H1 (cell line): ENCODE measurements at regions not wholly inside any gene's neighbourhood (a gene's known extent, or its start where the extent isn't known, plus 50 kb on each side); places are given as distances from the start of the nearest gene placed in this dataset.

Experiments
- CTCF ChIA-PET: fragments of 300-600 bp; sonication (Branson Sonifier 250); formaldehyde crosslinking; loops from one replicate; lab custom pipeline; 2021; ENCODE audit not compliant: partially characterized antibody; lab: Charles Lee
- POLR2A ChIA-PET: fragments of 300-600 bp; sonication (Branson Sonifier 250); formaldehyde crosslinking; loops from one replicate; lab custom pipeline; 2021; ENCODE audit warnings: inconsistent platforms; ENCODE audit not compliant: partially characterized antibody; lab: Charles Lee
- DNase-seq, 2 experiments: peaks; one replicate each; pipeline versions ENCODE4 v3.0.0 to v3.0.0-alpha.2; 2010 to 2022; ENCODE audit warnings: low spot score in 2 of 2, low read depth in 1 of 2, mixed read lengths in 1 of 2
- FAIRE-seq: peaks from 2 replicates; lab custom pipeline; 2011; peaks lifted over from hg19 to GRCh38; lab: Jason Lieb, UNC
- H2AFZ ChIP-seq: 2 replicates; pipeline ENCODE4 v1.8.1; 2012; ENCODE audit warnings: low read length, inconsistent platforms
- H2AK5ac ChIP-seq: 2 replicates; pipeline ENCODE4 v1.6.1; 2013; ENCODE audit warnings: low read depth, low read length
- H2BK120ac ChIP-seq: replicated peaks from 2 replicates; pipeline ENCODE3; 2013; ENCODE audit warnings: low read depth, low read length, inconsistent platforms
- H2BK12ac ChIP-seq: 2 replicates; pipeline ENCODE4 v1.6.1; 2013; ENCODE audit warnings: low read depth, low read length
- H2BK15ac ChIP-seq: 2 replicates; pipeline ENCODE4 v1.6.1; 2013; ENCODE audit warnings: low read length
- H2BK20ac ChIP-seq: 2 replicates; pipeline ENCODE4 v1.6.1; 2013; ENCODE audit warnings: low read length
- H2BK5ac ChIP-seq: 2 replicates; pipeline ENCODE4 v1.6.1; 2013; ENCODE audit warnings: low read depth, low read length
- H3K14ac ChIP-seq: 2 replicates; pipeline ENCODE4 v1.6.1; 2013; ENCODE audit warnings: inconsistent platforms; ENCODE audit not compliant: insufficient read length
- H3K18ac ChIP-seq: 2 replicates; pipeline ENCODE4 v1.6.1; 2013; ENCODE audit warnings: low read length; ENCODE audit errors: extremely low read depth
- H3K23ac ChIP-seq: 2 replicates; pipeline ENCODE4 v1.6.1; 2013; ENCODE audit warnings: inconsistent platforms; ENCODE audit not compliant: insufficient read length
- H3K23me2 ChIP-seq: 2 replicates; pipeline ENCODE4 v1.6.1; 2013; ENCODE audit warnings: low read depth, low read length
- H3K27ac ChIP-seq: 2 replicates; pipeline ENCODE4 v1.6.1; 2011; ENCODE audit warnings: low read depth, low read length, inconsistent platforms
- H3K27me3 ChIP-seq, 4 experiments: replicated peaks in 1 of 4; 1 replicate in 1 of 4; 2 replicates in 3 of 4; pipeline versions ENCODE4 v1.6.1 to v1.8.1; 2011 to 2013; ENCODE audit warnings: low read length in 3 of 4, mild to moderate bottlenecking in 3 of 4, inconsistent platforms in 2 of 4, mixed read lengths in 2 of 4, moderate library complexity in 1 of 4; ENCODE audit not compliant: control insufficient read depth in 3 of 4, insufficient read depth in 3 of 4; ENCODE audit errors: extremely low read depth in 1 of 4
- H3K36me3 ChIP-seq, 4 experiments: 2 replicates each; pipeline versions ENCODE4 v1.6.1 to v1.8.1; 2011 to 2013; ENCODE audit warnings: mild to moderate bottlenecking in 4 of 4, low read length in 3 of 4, moderate library complexity in 2 of 4, control low read depth in 1 of 4, inconsistent platforms in 1 of 4; ENCODE audit not compliant: insufficient read depth in 4 of 4, control insufficient read depth in 2 of 4
- H3K4ac ChIP-seq: replicated peaks from 2 replicates; pipeline ENCODE3; 2013; ENCODE audit warnings: low read length, low read depth, mixed read lengths, inconsistent platforms; ENCODE audit not compliant: insufficient read length
- H3K4me1 ChIP-seq, 4 experiments: replicated peaks in 1 of 4; 1 replicate in 1 of 4; 2 replicates in 3 of 4; pipeline versions ENCODE4 v1.6.1 to v1.8.1; 2011 to 2013; ENCODE audit warnings: low read length in 3 of 4, inconsistent platforms in 2 of 4, mixed read lengths in 1 of 4; ENCODE audit not compliant: insufficient read depth in 4 of 4, control insufficient read depth in 3 of 4
- H3K4me2 ChIP-seq, 2 experiments: 2 replicates each; pipeline versions ENCODE4 v1.6.1 to v1.8.1; 2011 to 2013; ENCODE audit warnings: low read depth in 2 of 2, low read length in 2 of 2, control low read depth in 1 of 2, inconsistent platforms in 1 of 2, mild to moderate bottlenecking in 1 of 2; ENCODE audit not compliant: insufficient read depth in 1 of 2
- H3K4me3 ChIP-seq, 4 experiments: fragments of 200-600, 300-600 bp in 1 of 4; sonication (generic), shearing (Covaris generic), sonication (Bioruptor Twin) in 1 of 4; 2 replicates each; pipeline versions ENCODE4 v1.5.1 to v1.8.1; 2011 to 2016; ENCODE audit warnings: low read length in 4 of 4, low read depth in 3 of 4, control low read depth in 2 of 4, inconsistent platforms in 2 of 4, mild to moderate bottlenecking in 2 of 4, mixed read lengths in 1 of 4, moderate library complexity in 1 of 4; ENCODE audit not compliant: insufficient read depth in 2 of 4; ENCODE audit errors: extremely low read depth in 1 of 4
- H3K56ac ChIP-seq: replicated peaks from 2 replicates; pipeline ENCODE3; 2013; ENCODE audit warnings: low read depth, mild to moderate bottlenecking, mixed read lengths, low read length, inconsistent platforms; ENCODE audit not compliant: insufficient read length
- H3K79me1 ChIP-seq: 2 replicates; pipeline ENCODE4 v1.6.1; 2013; ENCODE audit warnings: low read depth, low read length, control low read depth
- H3K79me2 ChIP-seq, 2 experiments: 2 replicates each; pipeline versions ENCODE4 v1.6.1 to v1.8.1; 2012 to 2013; ENCODE audit warnings: low read length in 2 of 2, mild to moderate bottlenecking in 2 of 2, inconsistent platforms in 1 of 2; ENCODE audit not compliant: insufficient read depth in 2 of 2, control insufficient read depth in 1 of 2
- H3K9ac ChIP-seq, 4 experiments: replicated peaks in 1 of 4; 1 replicate in 1 of 4; 2 replicates in 3 of 4; pipeline versions ENCODE4 v1.6.1 to v1.8.1; 2011 to 2013; ENCODE audit warnings: low read depth in 3 of 4, low read length in 3 of 4, control low read depth in 2 of 4, mild to moderate bottlenecking in 2 of 4, moderate library complexity in 2 of 4, inconsistent platforms in 1 of 4; ENCODE audit errors: extremely low read depth in 1 of 4
- H3K9me3 ChIP-seq, 2 experiments: 2 replicates each; pipeline versions ENCODE4 v1.6.1 to v1.8.1; 2012 to 2013; ENCODE audit warnings: mild to moderate bottlenecking in 2 of 2, moderate library complexity in 2 of 2, control low read depth in 1 of 2, inconsistent platforms in 1 of 2, low read depth in 1 of 2, low read length in 1 of 2, mixed read lengths in 1 of 2; ENCODE audit not compliant: insufficient read depth in 2 of 2
- H4K20me1 ChIP-seq, 2 experiments: replicated peaks in 1 of 2; 2 replicates each; pipeline versions ENCODE3 to v1.8.1; 2011 to 2013; ENCODE audit warnings: inconsistent platforms in 2 of 2, low read length in 2 of 2, mild to moderate bottlenecking in 1 of 2; ENCODE audit not compliant: insufficient read depth in 2 of 2, control insufficient read depth in 1 of 2
- H4K5ac ChIP-seq: 2 replicates; pipeline ENCODE4 v1.6.1; 2013; ENCODE audit warnings: low read length, low read depth, mixed read lengths, inconsistent platforms; ENCODE audit not compliant: insufficient read length
- H4K8ac ChIP-seq: 2 replicates; pipeline ENCODE4 v1.8.0; 2013; ENCODE audit warnings: mild to moderate bottlenecking, moderate library complexity, low read length, inconsistent platforms; ENCODE audit not compliant: insufficient read depth; ENCODE audit errors: extremely low read depth
- H4K91ac ChIP-seq: replicated peaks from 2 replicates; pipeline ENCODE3; 2013; ENCODE audit warnings: low read length, mixed read lengths, inconsistent platforms; ENCODE audit not compliant: insufficient read length
- NRF1 ChIP-seq: IDR thresholded peaks from 2 replicates; pipeline ENCODE4 v1.6.1; 2011; ENCODE audit warnings: mild to moderate bottlenecking, low read depth, low read length, improper control_type of control experiment
- TAF7 ChIP-seq: optimal IDR thresholded peaks from 2 replicates; pipeline ENCODE3; 2011; ENCODE audit warnings: low read depth, mild to moderate bottlenecking, inconsistent platforms, low read length, moderate library complexity, borderline replicate concordance
- WGBS, 2 experiments: shearing (Covaris generic) in 1 of 2; methylation state at CpG; one replicate each; pipeline versions ENCODE4 v1.1.6 to v1.1.7; 2013 to 2015; ENCODE audit warnings: low lambda C conversion rate in 2 of 2, mixed read lengths in 2 of 2, inconsistent platforms in 1 of 2, low coverage in 1 of 2, missing lambda C conversion rate in 1 of 2; ENCODE audit not compliant: insufficient replicate concordance in 2 of 2, insufficient coverage in 1 of 2, insufficient read length in 1 of 2; ENCODE audit errors: extremely low coverage in 1 of 2, missing lambda C conversion rate in 1 of 2; 5-methylcytosine and 5-hydroxymethylcytosine counted together
- TF ChIP-seq, protein P1 (sequence below): IDR thresholded peaks from 2 replicates; pipeline ENCODE4 v1.6.1; 2012; ENCODE audit warnings: inconsistent platforms

GRCh38 chrX:40177117-40177430 is 79.3 kb upstream of the BCOR start:
- Histone ChIP-seq H2BK20ac (no peak overlapping the region), H4K91ac (peak overlapping the region; percentile 54), H2BK5ac (no peak overlapping the region), H3K4me1 (peaks cover 0 to 19% (median 8%) of the 10 kb centered on the region in 4 experiments; a peak in 6 of 7 replicates), H3K56ac (no peak overlapping the region), H3K4ac (no peak overlapping the region), H3K23me2 (peaks cover 5% of the 10 kb centered on the region; the same call in 1 of the 2 replicates), H3K27me3 (0 out of 7 replicates have a peak, but pooled peaks cover 0 to 2% (median 0%) of the 10 kb centered on the region in 4 experiments), H2BK120ac (peak overlapping the region; percentile 83), H3K18ac (0 out of 2 replicates have a peak overlapping the region, but pooled peaks have one; percentile 19), H3K79me2 (peaks cover 0 to 17% of the 10 kb centered on the region in 2 experiments; a peak in 2 of 4 replicates), H3K23ac (no peak overlapping the region), H3K4me2 (peak overlapping the region; percentile 64 to 83), H4K20me1 (no peaks in the 10 kb centered on the region), H4K5ac (peak overlapping the region; percentile 43), H4K8ac (no peak overlapping the region), H2BK15ac (no peak overlapping the region), H2AFZ (no peak overlapping the region), H3K4me3 (peak overlapping the region; percentile 23 to 69 (median 59); a peak in 7 of 8 replicates), H3K9me3 (no peaks in the 10 kb centered on the region), H3K79me1 (no peaks in the 10 kb centered on the region), H3K36me3 (no peaks in the 10 kb centered on the region), H3K27ac (no peak overlapping the region; the same call in 1 of the 2 replicates), H3K9ac (peak overlapping the region in 1 of 4 experiments; percentile 13; a peak in 1 of 7 replicates), H2AK5ac (no peak overlapping the region), H3K14ac (no peak overlapping the region), H2BK12ac (no peak overlapping the region)
- TF ChIP-seq, protein P1, sequence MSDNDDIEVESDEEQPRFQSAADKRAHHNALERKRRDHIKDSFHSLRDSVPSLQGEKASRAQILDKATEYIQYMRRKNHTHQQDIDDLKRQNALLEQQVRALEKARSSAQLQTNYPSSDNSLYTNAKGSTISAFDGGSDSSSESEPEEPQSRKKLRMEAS, result peak; percentile 56; the same call in 1 of the 2 replicates
- TF ChIP-seq NRF1 (no peak), TAF7 (peak; percentile 42)
- CTCF ChIA-PET, result interaction anchor here (0.7 to 1.5 kb wide), 4 partner anchors 13 to 94 kb away, joined by 3 to 5 read pairs (median 4); no protein-coding TSS in a partner anchor
- POLR2A ChIA-PET, result interaction anchor here (0.8 to 2.3 kb wide), 15 partner anchors 9 to 119 kb away, joined by 3 to 16 read pairs (median 4); partner anchors contain the start of gene BCOR
- FAIRE-seq (no peak), DNase-seq (peak in 1 of 2 experiments; percentile 44)
- 10% methylated on average over 8 of the region's 14 CpGs; no CpG with 5 or more reads in 1 of the 2 experiments for WGBS, 2 experiments
